GM21528 (cell line): ENCODE measurements at regions not wholly inside any gene's neighbourhood (a gene's known extent, or its start where the extent isn't known, plus 50 kb on each side); places are given as distances from the start of the nearest gene placed in this dataset.
"Not testable (repeated sequence)": the region's sequence is repeated elsewhere in the genome, so short reads cannot be mapped to it uniquely, and the experiment has no call there.

Source experiments
- ATAC-seq: cut with Tn5 transposase; IDR thresholded peaks from one replicate; pipeline ENCODE4 v1.9.1; 2021; ENCODE audit warnings: mild to moderate bottlenecking, moderate library complexity; ENCODE audit not compliant: unreplicated experiment, low FRiP score

DNA sequence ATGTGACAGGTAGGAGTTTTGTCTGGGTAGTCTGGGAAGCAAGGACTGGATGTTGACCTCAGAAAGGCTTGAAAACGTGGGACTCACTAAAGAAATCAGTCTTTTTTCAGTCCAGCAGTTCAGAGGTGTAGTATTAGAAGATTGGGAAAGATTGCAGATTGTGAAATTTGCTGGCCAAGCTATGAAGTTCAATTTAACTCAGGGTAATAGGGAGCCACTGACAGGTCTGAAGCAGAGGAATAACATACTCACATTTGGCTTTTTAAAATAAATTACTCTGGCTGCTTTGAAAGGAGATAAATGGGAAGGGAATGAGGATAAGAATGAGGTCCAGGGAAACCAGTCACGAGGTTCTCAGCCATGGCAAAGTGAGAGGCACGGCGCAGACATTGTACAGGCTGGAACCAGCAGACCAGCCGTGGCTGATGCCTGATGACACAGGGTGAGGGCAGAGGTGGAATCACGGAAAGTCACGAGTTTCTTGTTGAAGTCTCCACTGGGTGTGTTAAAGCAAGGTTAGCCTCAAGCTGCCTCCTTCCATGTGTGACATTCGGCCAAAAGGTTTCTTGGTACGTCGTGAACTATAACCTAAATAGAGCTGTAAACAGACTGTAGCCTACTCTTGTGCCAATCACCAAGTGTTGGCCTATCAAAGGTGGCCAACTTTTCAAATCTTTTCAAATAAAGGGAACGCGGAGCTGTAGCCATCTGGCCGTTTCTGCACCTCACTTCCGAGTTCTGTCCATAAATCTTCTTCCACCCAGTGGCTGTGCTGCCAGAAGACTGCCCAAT, 377.6 kb downstream of the IRS2 start:
- ATAC-seq, result no peak

DNA sequence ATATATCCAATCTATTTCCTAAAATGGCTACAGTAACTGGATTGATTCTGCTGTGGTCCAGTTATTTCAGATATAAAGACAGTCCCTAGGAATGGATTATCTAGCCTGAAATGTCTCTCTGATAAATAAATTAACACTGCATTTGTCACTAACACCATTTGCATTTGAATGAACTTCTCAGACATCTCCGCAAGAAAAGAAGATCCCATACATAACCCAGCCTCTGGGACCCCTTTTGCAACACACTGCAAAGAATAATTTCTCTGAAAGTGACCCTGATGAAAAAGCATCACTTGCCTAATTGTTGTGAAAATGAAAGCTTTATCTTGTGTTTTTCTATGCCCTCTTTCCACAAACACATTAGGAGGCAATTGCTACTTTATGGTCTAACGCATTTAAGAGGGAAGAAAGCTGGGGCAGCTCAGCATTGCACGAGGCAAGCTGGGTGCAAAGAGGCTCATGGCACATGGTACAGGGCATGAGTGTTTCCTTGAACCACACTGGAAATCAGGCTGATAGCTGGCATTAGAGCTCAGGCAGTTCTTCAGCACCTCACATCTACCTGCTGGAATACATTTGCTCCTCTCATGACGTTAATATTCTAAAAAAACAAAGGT, 379.9 kb downstream of the IRS2 start:
- no peak for ATAC-seq

DNA sequence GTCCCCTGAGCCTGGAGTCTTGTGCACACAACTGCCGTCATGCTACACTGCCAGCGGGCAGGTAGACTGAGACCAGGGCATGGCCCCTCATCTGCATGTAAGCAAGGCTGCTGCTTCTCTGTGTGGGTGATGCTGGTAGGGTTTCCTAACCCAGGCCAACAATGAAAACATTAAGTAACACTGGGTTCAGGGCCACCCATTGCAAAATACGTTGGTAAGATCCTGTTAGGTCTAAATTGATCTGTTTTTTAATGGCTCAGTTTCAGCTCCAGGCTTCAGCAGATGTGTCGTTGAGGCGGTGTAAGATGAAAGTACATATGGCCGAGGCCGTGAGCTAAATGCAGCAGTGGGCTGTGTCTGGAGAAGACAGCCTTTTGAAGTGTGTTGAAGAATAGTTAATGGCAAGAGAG, 383.4 kb downstream of the IRS2 start:
- ATAC-seq, result no peak

DNA sequence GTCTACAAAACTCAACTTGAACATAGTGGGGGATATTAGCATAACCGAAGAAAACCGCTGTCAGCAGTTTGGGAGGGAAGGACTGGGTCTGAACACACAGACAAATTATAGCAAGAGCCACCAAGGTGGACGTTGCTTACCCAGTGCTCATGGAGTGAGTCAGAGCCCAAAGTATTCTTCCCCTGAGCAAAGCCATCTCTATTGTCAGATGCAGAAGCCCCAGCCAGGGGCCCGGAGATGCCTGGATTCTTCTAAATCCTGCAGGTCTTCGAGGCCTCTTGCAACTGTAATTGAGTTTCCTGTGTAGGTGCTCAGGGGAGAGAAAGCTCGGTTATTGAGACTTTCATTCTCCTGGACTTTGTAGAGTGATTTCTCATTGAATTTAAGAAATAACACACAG, 384.5 kb downstream of the IRS2 start:
- ATAC-seq, result no peak

DNA sequence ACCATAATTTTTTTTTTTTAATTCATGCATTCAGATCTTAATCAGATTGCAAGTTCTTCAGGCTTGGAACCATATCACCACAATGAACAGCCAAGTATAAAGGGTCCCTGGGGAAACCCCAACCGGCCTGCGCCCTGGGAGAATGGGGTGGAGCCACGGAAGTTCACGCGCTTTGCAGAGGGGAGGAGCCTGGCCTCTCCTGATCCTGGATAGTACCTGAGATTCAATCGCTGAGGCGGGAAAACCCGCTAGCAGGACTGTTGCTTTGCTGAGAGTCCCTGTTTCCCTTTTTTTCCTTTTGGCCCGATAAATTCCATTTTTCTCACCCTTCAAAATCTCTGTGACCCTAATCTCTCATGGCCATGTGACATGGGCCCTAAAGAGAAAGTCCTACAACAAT, 385.1 kb downstream of the IRS2 start:
- no peak for ATAC-seq

DNA sequence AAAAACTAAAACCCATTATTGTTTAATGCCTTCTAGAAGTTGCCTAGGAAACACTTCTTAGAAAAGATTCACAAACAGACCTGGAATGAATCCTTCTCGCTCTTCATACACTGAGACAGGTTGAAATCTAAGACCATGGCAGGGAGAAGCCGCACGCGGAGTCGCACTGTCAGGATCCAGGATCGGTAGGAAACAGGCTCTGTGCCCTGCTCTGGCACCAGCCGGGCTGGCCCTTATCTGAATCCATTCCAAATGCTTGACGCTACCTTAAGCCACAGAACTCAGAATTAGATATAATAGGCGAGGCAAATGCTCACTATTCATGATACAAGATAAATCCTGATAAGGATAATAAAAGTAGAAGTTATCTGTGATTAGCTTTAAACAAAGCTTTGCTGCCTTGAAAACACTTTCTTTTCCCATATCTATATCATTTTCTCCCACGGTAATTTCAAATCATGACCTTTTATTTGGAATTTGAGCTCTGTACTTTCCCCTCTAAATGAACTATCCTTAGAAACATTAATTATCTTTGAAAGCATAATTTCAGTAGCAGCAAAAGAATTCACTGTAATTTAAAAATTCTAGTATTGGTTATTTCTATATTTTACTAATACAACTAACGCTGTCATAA, 385.6 kb downstream of the IRS2 start:
- ATAC-seq, result no peak

DNA sequence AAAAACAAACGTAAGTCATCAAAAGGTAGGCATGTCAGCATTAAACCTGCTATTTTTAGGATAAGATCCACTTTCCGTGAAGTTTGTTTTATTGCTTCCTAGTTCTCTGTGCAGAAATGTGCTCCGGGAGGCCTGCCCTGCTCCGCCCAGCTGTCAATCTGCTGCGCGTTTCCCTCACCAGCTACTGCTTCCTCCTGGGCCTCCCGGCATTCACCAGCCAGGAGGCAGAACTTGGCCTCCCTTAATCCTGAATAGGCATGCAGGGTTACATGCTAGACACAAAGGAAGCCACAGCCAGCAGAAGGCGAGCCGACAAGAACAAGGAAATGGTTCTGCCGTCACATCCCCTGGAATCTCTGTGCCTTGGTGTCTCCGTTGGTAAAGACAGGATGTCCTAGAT, 386.2 kb downstream of the IRS2 start:
- ATAC-seq, result no peak

DNA sequence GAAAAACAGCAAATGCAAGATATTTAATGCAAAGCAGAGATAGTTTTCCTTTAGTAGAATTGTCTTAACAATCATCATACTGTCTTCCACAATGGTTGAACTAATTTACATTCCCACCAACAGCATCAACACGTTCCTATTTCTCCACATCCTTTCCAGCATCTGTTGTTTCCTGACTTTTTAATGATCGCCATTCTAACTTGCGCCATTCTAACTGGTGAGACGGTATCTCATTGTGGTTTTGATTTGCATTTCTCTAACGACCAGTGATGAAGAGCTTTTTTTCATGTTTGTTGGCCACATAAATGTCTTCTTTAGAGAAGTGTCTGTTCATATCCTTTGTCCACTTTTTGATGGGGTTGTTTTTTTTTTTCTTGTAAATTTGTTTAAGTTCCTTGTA, 388.3 kb downstream of the IRS2 start:
- not testable (repeated sequence) for ATAC-seq

DNA sequence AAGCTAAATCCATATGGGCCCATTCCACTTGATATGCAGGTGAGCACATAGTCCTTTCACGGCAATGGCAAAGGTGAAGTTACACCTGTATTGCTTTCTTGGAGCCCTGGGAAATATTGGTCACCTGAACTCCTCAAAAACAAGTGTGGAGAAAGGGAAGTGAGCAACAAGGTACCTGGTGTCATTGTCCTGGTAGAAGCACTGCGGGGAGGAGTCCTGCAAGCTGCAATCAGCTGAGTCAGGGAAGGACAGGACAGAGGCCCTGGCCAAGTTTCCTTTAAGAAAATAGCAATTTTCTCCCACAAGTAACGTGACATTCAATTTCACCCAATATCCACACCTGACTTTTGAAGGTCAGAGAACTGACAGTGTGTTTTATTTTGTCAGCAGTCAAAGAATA, 389.1 kb downstream of the IRS2 start:
- ATAC-seq, result no peak

DNA sequence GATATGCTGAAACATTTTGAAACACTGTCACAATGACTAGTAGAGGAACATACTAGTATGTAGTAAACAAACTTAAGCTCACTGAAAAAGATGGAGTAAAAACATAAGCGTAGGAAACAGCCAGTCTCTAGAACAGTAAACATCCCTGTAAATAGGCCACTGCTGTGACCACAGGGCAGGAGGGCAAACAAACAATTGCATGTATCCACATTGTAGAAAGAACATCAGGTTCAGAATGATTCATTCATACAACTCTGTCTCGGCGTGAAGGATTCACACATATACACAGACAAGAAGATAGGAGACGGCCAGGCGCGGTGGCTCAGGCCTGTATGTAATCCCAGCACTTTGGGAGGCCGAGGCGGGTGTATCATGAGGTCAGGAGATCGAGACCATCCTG, 390.1 kb downstream of the IRS2 start:
- no peak for ATAC-seq

DNA sequence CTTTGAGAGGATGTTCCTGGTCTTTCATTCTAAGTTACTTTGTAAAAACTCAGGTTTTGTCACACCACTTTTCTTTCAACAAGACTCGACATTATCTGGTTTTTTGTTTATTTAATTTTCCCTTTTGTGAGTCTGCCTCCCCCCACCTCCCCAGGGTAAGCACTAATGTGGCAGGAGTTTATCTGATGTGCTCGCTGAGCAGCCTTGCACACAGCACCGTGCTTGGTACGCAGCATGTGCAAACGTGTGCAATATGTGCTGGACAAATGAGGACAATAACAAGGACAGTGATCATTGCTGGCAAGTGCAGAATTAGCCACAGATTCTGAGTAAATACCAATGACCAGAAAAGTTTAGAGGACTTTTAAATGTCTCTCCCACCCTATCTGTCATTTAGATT, 391.4 kb downstream of the IRS2 start:
- ATAC-seq, result no peak

DNA sequence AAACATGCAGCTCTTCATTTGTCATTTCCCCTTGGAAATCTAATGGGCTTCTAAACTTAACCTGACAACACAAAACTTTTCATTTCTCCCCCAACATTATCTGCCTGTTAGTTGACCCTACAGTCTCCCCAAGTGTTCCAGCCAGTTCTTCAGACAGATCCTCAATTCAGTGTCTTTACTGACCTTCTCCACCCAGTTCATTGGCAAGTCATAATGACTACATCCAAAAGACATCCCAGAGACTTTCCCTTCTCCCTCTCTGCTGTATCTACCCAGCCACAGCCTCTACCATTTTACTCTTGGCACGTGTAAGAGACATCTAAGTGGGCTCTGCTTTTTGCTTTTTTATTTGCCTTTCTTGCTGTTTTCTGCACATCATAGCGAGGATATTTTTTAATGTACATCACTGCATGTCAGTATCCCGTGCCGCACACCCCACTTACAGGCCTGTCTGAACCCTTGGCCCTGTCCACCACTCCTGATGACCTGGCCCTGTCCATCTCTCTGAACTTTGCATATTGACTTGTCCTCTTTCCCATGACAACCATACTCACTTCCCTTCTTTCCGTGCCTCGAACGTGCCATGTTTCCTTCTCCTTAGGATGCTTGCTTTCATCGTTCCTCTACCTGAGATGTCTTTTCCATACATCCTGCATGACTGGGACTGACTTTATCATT, 391.9 kb downstream of the IRS2 start:
- ATAC-seq, result no peak

DNA sequence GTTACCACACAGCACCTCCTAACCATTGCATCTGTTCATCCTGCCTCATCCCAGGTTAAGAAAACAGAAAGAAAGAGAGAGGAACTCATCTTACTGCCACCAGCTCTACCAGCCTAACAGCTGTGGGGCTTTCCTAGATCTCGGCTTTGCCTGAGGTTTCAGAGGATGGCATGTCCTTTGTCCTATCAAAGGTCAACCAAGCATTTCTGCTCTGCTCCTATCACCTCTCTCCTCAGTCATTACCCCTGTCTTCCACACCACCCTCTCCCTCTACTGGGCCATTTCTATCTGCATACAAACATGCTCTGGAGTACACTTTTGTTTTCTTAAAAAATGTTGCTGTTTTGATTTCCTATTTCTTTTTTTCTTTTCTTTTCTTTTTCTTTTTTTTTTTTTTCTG, 393.3 kb downstream of the IRS2 start:
- ATAC-seq, result no peak

DNA sequence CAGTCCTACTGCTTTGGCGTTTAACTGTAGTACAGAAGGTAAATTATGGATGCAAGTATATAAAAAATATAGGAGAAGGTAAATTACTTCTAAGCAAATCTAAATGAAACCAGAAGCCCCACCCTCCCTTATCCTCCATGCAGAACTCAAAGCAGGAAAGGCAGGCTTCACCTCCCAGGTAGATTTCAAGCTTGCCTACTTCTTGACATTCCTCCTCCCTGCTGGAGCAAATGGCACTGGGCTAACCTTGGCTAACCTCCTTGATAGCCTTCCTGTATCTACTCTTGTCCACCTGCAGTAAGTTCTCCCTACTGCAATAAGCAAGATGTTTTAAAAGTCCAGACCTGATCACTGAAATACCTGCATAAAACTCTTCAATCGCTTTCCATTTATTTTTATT, 396.0 kb downstream of the IRS2 start:
- ATAC-seq, result no peak

DNA sequence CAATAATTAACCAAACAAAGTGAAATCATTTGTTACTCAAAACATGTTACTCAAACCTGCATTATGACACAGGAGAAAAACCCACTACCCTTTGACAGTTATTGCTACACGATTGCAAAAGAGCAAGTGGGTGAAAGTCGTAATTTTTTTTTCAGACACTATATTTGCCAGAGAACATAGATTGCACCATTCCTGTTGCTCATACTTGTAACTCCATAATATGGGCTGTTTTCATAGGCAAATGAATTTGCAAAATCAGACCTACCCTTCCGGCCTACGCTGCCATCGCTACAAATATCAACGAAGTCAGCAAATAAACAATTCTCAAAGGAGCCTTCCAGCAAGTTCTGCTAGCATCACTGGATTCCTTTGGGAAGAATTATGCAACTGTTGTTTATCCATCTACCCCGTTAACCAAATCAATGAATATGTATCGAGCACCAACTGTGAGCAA, 396.5 kb downstream of the IRS2 start:
- ATAC-seq, result no peak

DNA sequence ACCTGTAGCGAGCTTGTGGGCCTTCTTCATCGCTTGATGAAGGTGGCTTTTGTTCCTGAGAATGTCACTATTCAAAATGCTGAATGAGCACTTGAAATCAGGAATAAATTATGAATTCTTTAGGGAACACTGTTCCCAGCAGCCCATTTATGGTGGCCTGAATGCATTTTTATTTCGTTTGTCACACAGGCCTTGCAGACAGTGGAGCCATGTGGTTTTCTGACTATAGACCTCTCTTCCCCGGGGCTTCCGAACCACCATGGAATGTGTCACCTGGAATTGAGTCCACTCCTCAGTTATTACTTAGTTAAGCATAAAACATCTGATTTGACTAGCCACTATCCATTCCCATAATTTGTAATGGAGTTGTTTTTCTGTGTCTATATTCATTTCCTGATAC, 396.9 kb downstream of the IRS2 start:
- ATAC-seq, result no peak

DNA sequence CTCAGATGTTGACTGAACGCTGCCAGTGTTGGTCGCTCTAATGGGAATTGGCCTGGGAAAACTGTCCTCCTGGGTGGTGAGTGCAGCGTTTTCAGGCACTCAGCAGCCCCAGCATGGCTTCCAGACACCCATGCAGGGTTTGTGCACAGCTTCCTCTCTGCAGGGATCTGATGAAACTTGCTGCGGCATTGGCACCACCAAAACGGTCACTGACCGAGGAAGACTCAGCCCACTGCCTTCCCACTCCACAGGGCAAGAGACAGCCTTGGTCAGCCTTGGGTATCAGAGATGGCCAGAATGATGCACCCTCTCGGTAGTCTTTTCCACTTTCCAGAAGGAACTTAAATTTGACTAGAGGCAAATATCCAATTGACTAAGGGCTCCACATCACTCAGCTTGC, 398.9 kb downstream of the IRS2 start:
- no peak for ATAC-seq

DNA sequence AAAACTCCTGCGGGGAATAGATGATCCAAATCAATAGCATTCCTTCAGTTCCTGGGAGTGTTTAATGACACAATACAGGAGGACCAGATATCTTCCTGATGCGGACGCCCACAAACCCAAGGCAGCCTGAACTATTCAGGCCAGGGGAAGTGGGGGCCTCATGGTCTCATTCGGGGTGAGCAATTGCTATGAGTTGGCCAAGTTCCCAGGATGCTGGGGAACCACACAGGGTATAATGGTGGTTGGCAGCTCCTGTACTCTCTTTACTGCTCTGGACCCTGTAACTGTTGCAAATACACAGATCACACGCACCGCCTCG, 401.2 kb downstream of the IRS2 start:
- ATAC-seq, result no peak

DNA sequence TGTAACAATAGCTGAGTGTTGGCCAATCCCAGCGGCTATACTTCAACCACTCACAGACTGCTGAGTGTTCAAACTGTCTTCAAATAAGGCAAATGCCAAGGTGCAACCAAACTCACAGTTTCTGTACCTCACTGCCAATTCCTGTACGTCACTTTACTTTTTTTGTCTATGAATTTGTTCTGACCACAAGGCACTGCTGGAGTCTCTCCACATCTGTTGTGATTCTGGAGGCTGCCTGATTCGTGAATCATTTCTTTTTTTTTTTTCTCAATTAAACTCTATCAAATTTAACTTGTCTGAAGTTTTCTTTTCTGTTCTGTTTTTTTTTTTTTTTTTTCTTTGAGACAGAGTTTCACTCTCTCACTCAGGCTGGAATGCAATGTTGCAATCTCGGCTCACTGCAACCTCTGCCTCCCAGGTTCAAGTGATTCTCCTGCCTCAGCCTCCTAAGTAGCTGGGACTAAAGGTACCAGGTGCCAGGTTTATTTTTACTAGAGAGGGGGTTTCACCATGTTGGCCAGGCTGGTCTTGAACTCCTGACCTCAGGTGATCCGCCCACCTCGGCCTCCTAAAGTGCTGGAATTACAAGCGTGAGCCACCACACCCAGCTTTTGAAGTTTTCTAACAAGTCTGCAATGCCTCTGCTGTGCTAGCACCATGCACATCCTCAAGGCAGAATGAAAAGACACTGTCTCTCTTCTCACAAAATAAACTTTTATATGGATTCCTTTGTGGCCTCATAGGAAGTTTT, 401.7 kb downstream of the IRS2 start:
- ATAC-seq, result no peak

DNA sequence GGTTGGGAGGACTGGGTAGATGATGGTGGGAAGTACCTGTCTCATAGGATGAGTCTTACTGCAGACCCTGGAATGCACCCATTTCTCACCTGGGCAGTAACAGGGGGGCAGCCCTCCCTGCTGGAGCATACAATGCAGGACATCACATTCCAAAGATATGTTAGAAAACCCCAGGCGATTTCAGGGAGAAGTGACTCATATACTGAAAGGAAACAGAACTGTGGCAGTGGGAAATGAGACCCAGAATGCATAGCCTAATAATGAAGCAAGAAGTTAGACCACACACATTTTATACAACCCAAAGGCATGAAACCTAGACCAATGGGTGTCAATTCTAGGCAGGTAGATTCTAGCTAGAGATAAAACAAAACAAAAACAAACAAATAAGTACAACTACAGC, 402.7 kb downstream of the IRS2 start:
- no peak for ATAC-seq
